LNCAP (cell line): ENCODE measurements at regions not wholly inside any gene's neighbourhood (a gene's known extent, or its start where the extent isn't known, plus 50 kb on each side); places are given as distances from the start of the nearest gene placed in this dataset.

ENCODE experiments used
- CTCF ChIP-seq: fragments of 450-650 bp; IDR thresholded peaks from 2 replicates; pipeline ENCODE4 v1.5.1; 2017; ENCODE audit warnings: mild to moderate bottlenecking

- no peak for TF ChIP-seq CTCF
Observed at GRCh38 chr15:38171973-38172372, 80.7 kb upstream of the SPRED1 start.

- no peak for TF ChIP-seq CTCF
Observed at GRCh38 chr15:38174691-38175090, 77.9 kb upstream of the SPRED1 start.

GRCh38 chr15:38176155-38176554 is 76.5 kb upstream of the SPRED1 start:
- TF ChIP-seq CTCF = no peak

GRCh38 chr15:38176691-38177090 is 75.9 kb upstream of the SPRED1 start:
- no peak for TF ChIP-seq CTCF

DNA sequence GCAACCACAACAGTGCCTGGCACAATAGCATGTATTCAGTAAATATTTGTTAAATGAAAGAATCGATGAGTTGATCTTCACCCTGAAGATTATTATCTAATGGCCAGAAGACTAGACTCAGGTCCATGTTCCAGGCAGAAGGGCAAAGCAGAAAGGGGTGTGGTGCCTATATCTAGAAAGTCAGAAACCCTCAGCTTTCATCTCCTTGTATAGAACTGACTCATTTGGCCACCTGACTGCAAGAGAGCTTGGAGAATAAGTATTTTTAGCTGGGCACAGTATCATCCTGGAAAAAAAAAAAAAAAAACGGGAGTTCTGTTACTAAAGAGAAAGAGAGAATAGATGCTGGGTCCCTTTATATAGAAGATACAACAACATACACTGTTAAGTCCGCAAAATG is 69.7 kb upstream of the SPRED1 start:
- no peak for TF ChIP-seq CTCF

- TF ChIP-seq CTCF = no peak
Observed at GRCh38 chr15:38186507-38186906, 66.1 kb upstream of the SPRED1 start.

DNA sequence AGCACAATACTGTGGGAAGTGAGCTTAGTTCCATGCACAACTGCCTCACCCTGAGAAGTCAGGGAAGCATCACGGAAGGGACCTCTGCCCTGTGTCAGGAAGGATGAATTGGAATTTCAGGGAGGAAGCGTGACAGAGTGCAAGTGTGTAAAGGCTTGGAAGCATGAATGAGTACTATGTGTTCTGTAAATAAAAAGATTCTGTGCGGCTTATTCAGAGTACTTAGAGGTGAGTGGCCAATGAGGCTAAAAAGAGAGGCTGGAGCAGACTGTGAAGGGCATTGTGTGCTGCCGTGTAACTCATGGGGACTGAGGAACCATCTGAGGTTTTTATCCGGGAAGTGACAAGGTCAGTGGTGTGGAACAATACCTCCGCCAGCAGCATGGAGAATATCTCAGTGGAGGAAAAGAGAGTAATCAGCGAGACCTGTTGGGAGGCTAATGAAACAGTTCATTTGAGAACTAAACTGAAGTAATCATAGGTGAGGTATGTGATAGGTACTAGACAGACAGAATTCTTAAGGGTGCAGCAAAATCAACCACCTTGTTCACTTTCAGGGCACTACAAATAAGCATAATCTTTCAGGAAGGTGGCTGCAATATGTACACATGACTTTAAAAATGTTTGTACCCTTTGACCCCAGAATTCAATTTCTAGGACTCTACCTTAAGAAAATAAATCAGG is 64.9 kb upstream of the SPRED1 start:
- TF ChIP-seq CTCF = no peak
